SK-N-SH (cell line): ENCODE measurements at regions not wholly inside any gene's neighbourhood (a gene's known extent, or its start where the extent isn't known, plus 50 kb on each side); places are given as distances from the start of the nearest gene placed in this dataset.

ENCODE experiments used
- CTCF ChIA-PET: fragments of 300-600, 350-600 bp; formaldehyde crosslinking; extraction: SDS; loops from one replicate; lab custom pipeline; 2021; lab: Yijun Ruan, JAX
- POLR2A ChIA-PET: fragments of 350-600 bp; sonication (Branson Sonifier 250); formaldehyde crosslinking; extraction: SDS; loops from one replicate; lab custom pipeline; 2020; ENCODE audit warnings: antibody characterized with exemption, inconsistent platforms; lab: Yijun Ruan, JAX
- DNase-seq: peaks from one replicate; pipeline ENCODE4 v3.0.0; 2012
- H2AFZ ChIP-seq: fragments of 200-600 bp; sonication (generic); 2 replicates; pipeline ENCODE4 v1.8.1; 2016; ENCODE audit warnings: antibody characterized with exemption, mild to moderate bottlenecking, low read depth
- H3F3A ChIP-seq: fragments of 200-600 bp; sonication (generic); replicated peaks from 2 replicates; pipeline ENCODE3; 2016; ENCODE audit warnings: antibody characterized with exemption, mild to moderate bottlenecking; ENCODE audit not compliant: insufficient read depth
- H3K27ac ChIP-seq, 2 experiments: fragments of 200-500 bp in 1 of 2; fragments of 200-600 bp in 1 of 2; sonication (Bioruptor generic) in 1 of 2; sonication (generic), shearing (Covaris generic) in 1 of 2; 2 replicates each; pipeline versions ENCODE4 v1.5.1 to v1.6.1; 2014 to 2016; ENCODE audit warnings: low read depth in 2 of 2, inconsistent platforms in 1 of 2, low read length in 1 of 2, mild to moderate bottlenecking in 1 of 2, mixed read lengths in 1 of 2
- H3K27me3 ChIP-seq: fragments of 200-600 bp; sonication (generic), shearing (Covaris generic); 2 replicates; pipeline ENCODE4 v1.6.1; 2016; ENCODE audit warnings: mixed run types; ENCODE audit not compliant: insufficient read depth
- H3K36me3 ChIP-seq, 2 experiments: fragments of 200-500 bp in 1 of 2; fragments of 200-600 bp in 1 of 2; sonication (Bioruptor generic) in 1 of 2; sonication (generic) in 1 of 2; replicated peaks in 1 of 2; 2 replicates each; pipeline versions ENCODE3 to v1.5.1; 2014 to 2016; ENCODE audit warnings: low read length in 1 of 2, mild to moderate bottlenecking in 1 of 2; ENCODE audit not compliant: insufficient read depth in 2 of 2, control insufficient read depth in 1 of 2
- H3K4me1 ChIP-seq, 2 experiments: fragments of 200-500 bp in 1 of 2; fragments of 200-600 bp in 1 of 2; sonication (Bioruptor generic) in 1 of 2; sonication (generic), shearing (Covaris generic) in 1 of 2; 2 replicates each; pipeline versions ENCODE4 v1.5.1 to v1.6.1; 2014 to 2016; ENCODE audit warnings: low read depth in 1 of 2, low read length in 1 of 2, mixed run types in 1 of 2; ENCODE audit not compliant: insufficient read depth in 2 of 2, control insufficient read depth in 1 of 2
- H3K4me2 ChIP-seq: fragments of 200-600 bp; sonication (generic), shearing (Covaris generic); 2 replicates; pipeline ENCODE4 v1.6.1; 2017; ENCODE audit warnings: mixed run types
- H3K4me3 ChIP-seq, 2 experiments: fragments of 200-500 bp in 1 of 2; fragments of 200-600 bp in 1 of 2; sonication (Bioruptor generic) in 1 of 2; sonication (generic), shearing (Covaris generic) in 1 of 2; 2 replicates each; pipeline versions ENCODE4 v1.5.1 to v1.8.1; 2014 to 2016; ENCODE audit warnings: low read depth in 2 of 2, inconsistent platforms in 1 of 2, low read length in 1 of 2, mild to moderate bottlenecking in 1 of 2, mixed read lengths in 1 of 2, moderate library complexity in 1 of 2
- H3K79me2 ChIP-seq: fragments of 200-600 bp; sonication (generic); 2 replicates; pipeline ENCODE4 v1.8.1; 2017; ENCODE audit warnings: mild to moderate bottlenecking; ENCODE audit not compliant: insufficient read depth
- H3K9ac ChIP-seq: fragments of 200-600 bp; sonication (generic); 2 replicates; pipeline ENCODE4 v1.6.1; 2017; ENCODE audit warnings: mixed run types
- H3K9me2 ChIP-seq: fragments of 200-600 bp; sonication (generic); 2 replicates; pipeline ENCODE4 v1.6.1; 2017; ENCODE audit warnings: mixed run types
- H3K9me3 ChIP-seq: fragments of 200-600 bp; sonication (generic); 2 replicates; pipeline ENCODE4 v1.6.1; 2017; ENCODE audit warnings: mixed run types, mild to moderate bottlenecking, moderate library complexity
- H4K20me1 ChIP-seq: fragments of 200-600 bp; sonication (generic); 2 replicates; pipeline ENCODE4 v1.6.1; 2017; ENCODE audit warnings: mild to moderate bottlenecking, mixed run types; ENCODE audit not compliant: insufficient read depth
- CHD2 ChIP-seq: fragments of 150-350 bp; IDR thresholded peaks from 2 replicates; pipeline ENCODE4 v1.6.1; 2018; ENCODE audit warnings: low read length; ENCODE audit not compliant: partially characterized antibody
- CTCF ChIP-seq: fragments of 200-600 bp; sonication (generic); IDR thresholded peaks from 2 replicates; pipeline ENCODE4 v1.6.1; 2017; ENCODE audit warnings: antibody characterized with exemption, mild to moderate bottlenecking, moderate library complexity
- GABPA ChIP-seq: IDR thresholded peaks from 2 replicates; pipeline ENCODE4 v1.4.0; 2012; ENCODE audit warnings: low read depth, mild to moderate bottlenecking
- GATA2 ChIP-seq: sonication (generic); formaldehyde crosslinking; IDR thresholded peaks from 2 replicates; pipeline ENCODE4 v1.5.0; 2020; ENCODE audit warnings: mild to moderate bottlenecking, missing genetic modification reagents
- IRF3 ChIP-seq: fragments of 150-350 bp; IDR thresholded peaks from 2 replicates; pipeline ENCODE4 v1.6.1; 2016; ENCODE audit warnings: mild to moderate bottlenecking, low read depth, low read length
- MEF2A ChIP-seq: IDR thresholded peaks from 2 replicates; pipeline ENCODE4 v1.4.0; 2012; ENCODE audit warnings: low read depth, borderline replicate concordance
- PBX3 ChIP-seq: IDR thresholded peaks from 2 replicates; pipeline ENCODE4; 2012
- RCOR1 ChIP-seq: fragments of 150-350 bp; IDR thresholded peaks from 2 replicates; pipeline ENCODE4 v1.6.1; 2017; ENCODE audit warnings: antibody characterized with exemption, low read length
- REST ChIP-seq: IDR thresholded peaks from 2 replicates; pipeline ENCODE4 v1.6.1; 2012; ENCODE audit warnings: mild to moderate bottlenecking, low read depth, low read length, moderate library complexity
- SMC3 ChIP-seq: IDR thresholded peaks from 2 replicates; pipeline ENCODE4 v1.6.1; 2012; ENCODE audit warnings: low read depth, low read length, improper control_type of control experiment
- USF2 ChIP-seq: fragments of 150-350 bp; IDR thresholded peaks from 2 replicates; pipeline ENCODE4 v1.6.1; 2017; ENCODE audit warnings: antibody characterized with exemption, low read length, low read depth, borderline replicate concordance
- YY1 ChIP-seq: IDR thresholded peaks from 2 replicates; pipeline ENCODE4 v1.4.0; 2012; ENCODE audit warnings: low read depth, mild to moderate bottlenecking
- WGBS: methylation state at CpG from one replicate; pipeline ENCODE4 v1.1.6; 2017; ENCODE audit warnings: low lambda C conversion rate; 5-methylcytosine and 5-hydroxymethylcytosine counted together

GRCh38 chr14:106442857-106443256, 916.5 kb downstream of the TMEM121 start (continued):
- TF ChIP-seq CHD2 (no peak), MEF2A (no peak), SMC3 (no peak)
- TF ChIP-seq, all 33 proteins: peak for 0

GRCh38 chr14:106455026-106455425, 928.6 kb downstream of the TMEM121 start:
- no CpG with 5 or more reads among the region's 3 CpGs for WGBS
- Histone ChIP-seq H3K9me3 (no peaks in the 10 kb centered on the region), H2AFZ (no peak overlapping the region), H3K27me3 (no peaks in the 10 kb centered on the region), H3K27ac (no peak overlapping the region), H3K4me3 (no peak overlapping the region), H4K20me1 (no peaks in the 10 kb centered on the region), H3F3A (no peaks in the 10 kb centered on the region), H3K9ac (no peak overlapping the region)
- CTCF ChIA-PET, result no interaction called here
- TF ChIP-seq REST (no peak), CTCF (no peak), USF2 (no peak), YY1 (no peak), MEF2A (no peak), SMC3 (no peak), CHD2 (no peak), GATA2 (no peak), PBX3 (no peak), IRF3 (no peak), GABPA (no peak), RCOR1 (no peak)
- TF ChIP-seq, all 33 proteins: peak for 0
- POLR2A ChIA-PET, result no interaction called here
- no peaks in the 10 kb centered on the region for H3K9me2 ChIP-seq
- H3K36me3 ChIP-seq, result no peaks in the 10 kb centered on the region
- no peak overlapping the region for H3K4me2 ChIP-seq
- H3K79me2 ChIP-seq, result no peaks in the 10 kb centered on the region
- no peaks in the 10 kb centered on the region for H3K4me1 ChIP-seq
- no peak for DNase-seq
